ENCODE measurements at regions not wholly inside any gene's neighbourhood (a gene's known extent, or its start where the extent isn't known, plus 50 kb on each side); places are given as distances from the start of the nearest gene placed in this dataset.

DNA sequence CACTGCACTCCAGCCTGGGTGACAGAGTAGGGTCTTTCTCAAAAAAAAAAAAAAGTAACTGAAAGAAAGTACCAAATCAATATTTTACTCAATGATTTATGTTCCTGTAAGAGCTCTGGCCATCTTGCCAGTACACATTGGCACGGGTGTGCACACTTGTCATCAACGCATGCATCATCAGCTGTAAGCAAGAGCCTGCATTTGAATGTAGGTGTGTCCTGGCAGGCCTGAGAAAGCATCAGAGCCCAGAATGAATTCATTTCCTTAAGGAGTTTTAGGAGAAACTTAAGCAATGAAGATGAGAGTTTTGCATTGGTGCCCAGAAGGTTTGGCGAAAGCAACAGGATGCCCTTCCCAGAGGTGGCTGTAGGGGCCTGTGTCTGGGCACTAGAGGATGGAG, 88.5 kb upstream of the FZD10 start:
- TF ChIP-seq, protein P1, sequence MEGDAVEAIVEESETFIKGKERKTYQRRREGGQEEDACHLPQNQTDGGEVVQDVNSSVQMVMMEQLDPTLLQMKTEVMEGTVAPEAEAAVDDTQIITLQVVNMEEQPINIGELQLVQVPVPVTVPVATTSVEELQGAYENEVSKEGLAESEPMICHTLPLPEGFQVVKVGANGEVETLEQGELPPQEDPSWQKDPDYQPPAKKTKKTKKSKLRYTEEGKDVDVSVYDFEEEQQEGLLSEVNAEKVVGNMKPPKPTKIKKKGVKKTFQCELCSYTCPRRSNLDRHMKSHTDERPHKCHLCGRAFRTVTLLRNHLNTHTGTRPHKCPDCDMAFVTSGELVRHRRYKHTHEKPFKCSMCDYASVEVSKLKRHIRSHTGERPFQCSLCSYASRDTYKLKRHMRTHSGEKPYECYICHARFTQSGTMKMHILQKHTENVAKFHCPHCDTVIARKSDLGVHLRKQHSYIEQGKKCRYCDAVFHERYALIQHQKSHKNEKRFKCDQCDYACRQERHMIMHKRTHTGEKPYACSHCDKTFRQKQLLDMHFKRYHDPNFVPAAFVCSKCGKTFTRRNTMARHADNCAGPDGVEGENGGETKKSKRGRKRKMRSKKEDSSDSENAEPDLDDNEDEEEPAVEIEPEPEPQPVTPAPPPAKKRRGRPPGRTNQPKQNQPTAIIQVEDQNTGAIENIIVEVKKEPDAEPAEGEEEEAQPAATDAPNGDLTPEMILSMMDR (IDR thresholded peaks at IDR 0.05; ENCODE audit: low read depth, low read length) = no peak
- TF ChIP-seq POLR2A (IDR thresholded peaks at IDR 0.05; ENCODE audit: extremely low read depth, insufficient read length) (no peak), MAX (IDR thresholded peaks at IDR 0.05; ENCODE audit: low read depth, low read length) (no peak), MYC (IDR thresholded peaks at IDR 0.05; ENCODE audit: low read depth, low read length) (no peak)
